Activated naive CD8-positive, alpha-beta T cell treated with anti-CD3 and anti-CD28 coated beads, Interleukin-2, amount 10 ng/mL, durations not matched to agents 7 days and 5 days (primary cell): ENCODE measurements at regions not wholly inside any gene's neighbourhood (a gene's known extent, or its start where the extent isn't known, plus 50 kb on each side); places are given as distances from the start of the nearest gene placed in this dataset.
"Not testable (repeated sequence)": the region's sequence is repeated elsewhere in the genome, so short reads cannot be mapped to it uniquely, and the experiment has no call there.

Experiments used
- ATAC-seq: fragments of 150-1000 bp; cut with Tn5 transposase; one replicate; pipeline ENCODE4 v1.10.0; 2021; ENCODE audit warnings: low read depth, moderate library complexity
- POLR2A ChIA-PET: fragments of 350-600 bp; sonication (Branson Sonifier 250); formaldehyde crosslinking; loops from one replicate; lab custom pipeline; 2021; ENCODE audit warnings: antibody characterized with exemption; lab: Charles Lee
- DNase-seq: peaks from one replicate; pipeline ENCODE4 v3.0.0; 2021
- H3K27ac Mint-ChIP-seq: one replicate; pipeline ENCODE4 v1.8.0; 2022; ENCODE audit warnings: mild to moderate bottlenecking, mixed read lengths
- H3K27me3 Mint-ChIP-seq: one replicate; pipeline ENCODE4 v1.8.0; 2022; ENCODE audit warnings: mild to moderate bottlenecking, moderate library complexity, mixed read lengths
- H3K36me3 Mint-ChIP-seq: one replicate; pipeline ENCODE4 v1.8.0; 2021; ENCODE audit warnings: mild to moderate bottlenecking, mixed read lengths
- H3K4me1 Mint-ChIP-seq: one replicate; pipeline ENCODE4 v1.8.0; 2021; ENCODE audit warnings: mixed read lengths
- H3K4me3 Mint-ChIP-seq: one replicate; pipeline ENCODE4 v1.8.0; 2022; ENCODE audit warnings: mild to moderate bottlenecking, moderate library complexity, mixed read lengths
- H3K9me3 Mint-ChIP-seq: one replicate; pipeline ENCODE4 v1.8.0; 2021; ENCODE audit warnings: mixed read lengths

GRCh38 chr14:22502551-22502950 lies 86.5 kb downstream of the DAD1 start:
- no peaks in the 10 kb centered on the region for H3K9me3 Mint-ChIP-seq
- peaks cover 75% of the 10 kb centered on the region for H3K36me3 Mint-ChIP-seq
- peaks cover 25% of the 10 kb centered on the region for H3K4me1 Mint-ChIP-seq
- H3K27me3 Mint-ChIP-seq, result no peaks in the 10 kb centered on the region
- ATAC-seq, result no peak
- no peak for DNase-seq
- POLR2A ChIA-PET, result interaction anchor here (0.8 to 32.0 kb wide), 10 partner anchors 10 to 583 kb away, joined by 3 to 652 read pairs (median 4); no protein-coding TSS in a partner anchor
- H3K27ac Mint-ChIP-seq, result peak overlapping the region; percentile 93
- peak overlapping the region; percentile 90 for H3K4me3 Mint-ChIP-seq

- POLR2A ChIA-PET, result interaction anchor here (0.8 to 32.0 kb wide), 11 partner anchors 8 to 583 kb away, joined by 3 to 652 read pairs (median 10); no protein-coding TSS in a partner anchor
- DNase-seq, result no peak
- H3K27me3 Mint-ChIP-seq, result no peaks in the 10 kb centered on the region
- H3K27ac Mint-ChIP-seq, result peak overlapping the region; percentile 93
- H3K4me1 Mint-ChIP-seq, result peaks cover 25% of the 10 kb centered on the region
- peak overlapping the region; percentile 90 for H3K4me3 Mint-ChIP-seq
- no peaks in the 10 kb centered on the region for H3K9me3 Mint-ChIP-seq
- ATAC-seq, result no peak
- H3K36me3 Mint-ChIP-seq, result peaks cover 74% of the 10 kb centered on the region
Measured at GRCh38 chr14:22502007-22502406, 87.0 kb downstream of the DAD1 start.

- Mint-ChIP-seq H3K4me3 (peak overlapping the region; percentile 90), H3K4me1 (peaks cover 19% of the 10 kb centered on the region), H3K27me3 (no peaks in the 10 kb centered on the region), H3K36me3 (peaks cover 67% of the 10 kb centered on the region), H3K9me3 (no peaks in the 10 kb centered on the region), H3K27ac (peak overlapping the region; percentile 93)
- ATAC-seq (peak; percentile 45), DNase-seq (no peak)
- POLR2A ChIA-PET, result interaction anchor here (0.9 to 32.0 kb wide), 16 partner anchors 9 to 577 kb away, joined by 3 to 652 read pairs (median 6); no protein-coding TSS in a partner anchor
Measured at GRCh38 chr14:22500954-22501726, 87.9 kb downstream of the DAD1 start.

- Mint-ChIP-seq H3K4me1 (peaks cover 15% of the 10 kb centered on the region), H3K9me3 (no peaks in the 10 kb centered on the region), H3K36me3 (peaks cover 62% of the 10 kb centered on the region), H3K27ac (peak overlapping the region; percentile 93), H3K27me3 (no peaks in the 10 kb centered on the region), H3K4me3 (peak overlapping the region; percentile 90)
- POLR2A ChIA-PET, result interaction anchor here (0.6 to 32.0 kb wide), 15 partner anchors 8 to 338 kb away, joined by 3 to 652 read pairs (median 5); no protein-coding TSS in a partner anchor
- no peak for ATAC-seq
- no peak for DNase-seq
Measured at GRCh38 chr14:22500525-22500924, 88.5 kb downstream of the DAD1 start.

GRCh38 chr14:22497671-22498093 lies 91.3 kb downstream of the DAD1 start:
- peaks cover 55% of the 10 kb centered on the region for H3K36me3 Mint-ChIP-seq
- DNase-seq (no peak), ATAC-seq (no peak)
- POLR2A ChIA-PET, result interaction anchor here (0.5 to 32.0 kb wide), 11 partner anchors 11 to 610 kb away, joined by 3 to 652 read pairs (median 5); no protein-coding TSS in a partner anchor
- no peaks in the 10 kb centered on the region for H3K27me3 Mint-ChIP-seq
- H3K4me3 Mint-ChIP-seq, result peak overlapping the region; percentile 90
- H3K27ac Mint-ChIP-seq, result peak overlapping the region; percentile 93
- H3K9me3 Mint-ChIP-seq, result no peaks in the 10 kb centered on the region
- H3K4me1 Mint-ChIP-seq, result peaks cover 10% of the 10 kb centered on the region

GRCh38 chr14:22497144-22497423 lies 91.9 kb downstream of the DAD1 start:
- Mint-ChIP-seq H3K9me3 (no peaks in the 10 kb centered on the region), H3K27ac (peak overlapping the region; percentile 93), H3K4me3 (peak overlapping the region; percentile 90), H3K4me1 (peaks cover 9% of the 10 kb centered on the region), H3K36me3 (peaks cover 49% of the 10 kb centered on the region), H3K27me3 (no peaks in the 10 kb centered on the region)
- ATAC-seq, result no peak
- DNase-seq, result no peak
- POLR2A ChIA-PET, result interaction anchor here (0.5 to 32.0 kb wide), 7 partner anchors 11 to 610 kb away, joined by 3 to 652 read pairs (median 5); no protein-coding TSS in a partner anchor

- peak overlapping the region; percentile 93 for H3K27ac Mint-ChIP-seq
- DNase-seq (no peak), ATAC-seq (no peak)
- POLR2A ChIA-PET, result interaction anchor here (1.1 to 32.0 kb wide), 3 partner anchors 14 to 56 kb away, joined by 3 to 652 read pairs (median 646); no protein-coding TSS in a partner anchor
- no peaks in the 10 kb centered on the region for H3K9me3 Mint-ChIP-seq
- H3K4me3 Mint-ChIP-seq, result peak overlapping the region; percentile 90
- peaks cover 4% of the 10 kb centered on the region for H3K4me1 Mint-ChIP-seq
- H3K27me3 Mint-ChIP-seq, result no peaks in the 10 kb centered on the region
- peaks cover 43% of the 10 kb centered on the region for H3K36me3 Mint-ChIP-seq
Measured at GRCh38 chr14:22494486-22495135, 94.4 kb downstream of the DAD1 start.

- Mint-ChIP-seq H3K4me1 (peaks cover 4% of the 10 kb centered on the region), H3K9me3 (no peaks in the 10 kb centered on the region), H3K27me3 (no peaks in the 10 kb centered on the region), H3K4me3 (peak overlapping the region; percentile 90), H3K27ac (peak overlapping the region; percentile 89), H3K36me3 (peaks cover 39% of the 10 kb centered on the region)
- DNase-seq, result no peak
- no peak for ATAC-seq
- POLR2A ChIA-PET, result interaction anchor here (1.0 to 32.0 kb wide), 9 partner anchors 9 to 67 kb away, joined by 3 to 652 read pairs (median 4); no protein-coding TSS in a partner anchor
Measured at GRCh38 chr14:22493753-22494152, 95.3 kb downstream of the DAD1 start.

GRCh38 chr14:22492622-22493542 lies 96.1 kb downstream of the DAD1 start:
- Mint-ChIP-seq H3K4me1 (peaks cover 6% of the 10 kb centered on the region), H3K36me3 (peaks cover 40% of the 10 kb centered on the region), H3K9me3 (no peaks in the 10 kb centered on the region), H3K27ac (peak overlapping the region; percentile 89), H3K27me3 (no peaks in the 10 kb centered on the region), H3K4me3 (peak overlapping the region; percentile 90)
- POLR2A ChIA-PET, result interaction anchor here (0.6 to 32.0 kb wide), 15 partner anchors 8 to 643 kb away, joined by 3 to 652 read pairs (median 4); no protein-coding TSS in a partner anchor
- DNase-seq, result no peak
- ATAC-seq, result peak; percentile 31

- no peaks in the 10 kb centered on the region for H3K9me3 Mint-ChIP-seq
- no peaks in the 10 kb centered on the region for H3K27me3 Mint-ChIP-seq
- peak overlapping the region; percentile 89 for H3K27ac Mint-ChIP-seq
- ATAC-seq (peak; percentile 16), DNase-seq (no peak)
- H3K36me3 Mint-ChIP-seq, result peaks cover 33% of the 10 kb centered on the region
- H3K4me1 Mint-ChIP-seq, result peaks cover 3% of the 10 kb centered on the region
- peak overlapping the region; percentile 90 for H3K4me3 Mint-ChIP-seq
- POLR2A ChIA-PET, result interaction anchor here (0.6 to 32.0 kb wide), 11 partner anchors 7 to 643 kb away, joined by 3 to 652 read pairs (median 5); no protein-coding TSS in a partner anchor
Measured at GRCh38 chr14:22491683-22492621, 97.1 kb downstream of the DAD1 start.

GRCh38 chr14:22491053-22491452 lies 98.0 kb downstream of the DAD1 start:
- H3K27me3 Mint-ChIP-seq, DNase-seq: not testable (repeated sequence)

More at GRCh38 chr14:22491053-22491452, 98.0 kb downstream of the DAD1 start:
- POLR2A ChIA-PET, result interaction anchor here (0.7 kb wide), 1 partner anchor 16 kb away, joined by 3 read pairs; no protein-coding TSS in a partner anchor
- not testable (repeated sequence) for ATAC-seq, H3K9me3 Mint-ChIP-seq, H3K4me1 Mint-ChIP-seq
- Mint-ChIP-seq H3K27ac (peak overlapping the region; percentile 94), H3K4me3 (peak overlapping the region; percentile 90), H3K36me3 (peaks cover 32% of the 10 kb centered on the region)
